ENCODE measurements at regions not wholly inside any gene's neighbourhood (a gene's known extent, or its start where the extent isn't known, plus 50 kb on each side); places are given as distances from the start of the nearest gene placed in this dataset.

- TF ChIP-seq, protein P1, sequence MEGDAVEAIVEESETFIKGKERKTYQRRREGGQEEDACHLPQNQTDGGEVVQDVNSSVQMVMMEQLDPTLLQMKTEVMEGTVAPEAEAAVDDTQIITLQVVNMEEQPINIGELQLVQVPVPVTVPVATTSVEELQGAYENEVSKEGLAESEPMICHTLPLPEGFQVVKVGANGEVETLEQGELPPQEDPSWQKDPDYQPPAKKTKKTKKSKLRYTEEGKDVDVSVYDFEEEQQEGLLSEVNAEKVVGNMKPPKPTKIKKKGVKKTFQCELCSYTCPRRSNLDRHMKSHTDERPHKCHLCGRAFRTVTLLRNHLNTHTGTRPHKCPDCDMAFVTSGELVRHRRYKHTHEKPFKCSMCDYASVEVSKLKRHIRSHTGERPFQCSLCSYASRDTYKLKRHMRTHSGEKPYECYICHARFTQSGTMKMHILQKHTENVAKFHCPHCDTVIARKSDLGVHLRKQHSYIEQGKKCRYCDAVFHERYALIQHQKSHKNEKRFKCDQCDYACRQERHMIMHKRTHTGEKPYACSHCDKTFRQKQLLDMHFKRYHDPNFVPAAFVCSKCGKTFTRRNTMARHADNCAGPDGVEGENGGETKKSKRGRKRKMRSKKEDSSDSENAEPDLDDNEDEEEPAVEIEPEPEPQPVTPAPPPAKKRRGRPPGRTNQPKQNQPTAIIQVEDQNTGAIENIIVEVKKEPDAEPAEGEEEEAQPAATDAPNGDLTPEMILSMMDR (IDR thresholded peaks at IDR 0.05): no peak
- TF ChIP-seq POLR2A (IDR thresholded peaks at IDR 0.05): no peak
Observed at GRCh38 chr1:70675737-70676156, 264.7 kb downstream of the CTH start.
